Neuronal stem cell (in vitro differentiated cells): ENCODE measurements at regions not wholly inside any gene's neighbourhood (a gene's known extent, or its start where the extent isn't known, plus 50 kb on each side); places are given as distances from the start of the nearest gene placed in this dataset.

ENCODE experiments used
- DNase-seq: peaks from one replicate; pipeline ENCODE4 v3.0.0-alpha.2; 2013; ENCODE audit warnings: low spot score
- H2AFZ ChIP-seq: one replicate; pipeline ENCODE4 v1.6.1; 2013; ENCODE audit warnings: mild to moderate bottlenecking, low read length, inconsistent platforms
- H2AK5ac ChIP-seq: 2 replicates; pipeline ENCODE4 v1.6.1; 2013; ENCODE audit warnings: low read depth, mild to moderate bottlenecking, inconsistent platforms, low read length, moderate library complexity, mixed read lengths
- H2BK120ac ChIP-seq: 2 replicates; pipeline ENCODE4 v1.6.1; 2013; ENCODE audit warnings: low read depth, mild to moderate bottlenecking, inconsistent platforms, low read length, moderate library complexity, mixed read lengths
- H2BK12ac ChIP-seq: one replicate; pipeline ENCODE4 v1.6.1; 2013; ENCODE audit warnings: low read length, inconsistent platforms
- H2BK15ac ChIP-seq: 2 replicates; pipeline ENCODE4 v1.6.1; 2013; ENCODE audit warnings: mild to moderate bottlenecking, low read length, inconsistent platforms, mixed read lengths
- H2BK5ac ChIP-seq: one replicate; pipeline ENCODE4 v1.6.1; 2013; ENCODE audit warnings: inconsistent platforms, mild to moderate bottlenecking, low read length, moderate library complexity
- H3K14ac ChIP-seq: one replicate; pipeline ENCODE4 v1.6.1; 2013; ENCODE audit warnings: low read length, inconsistent platforms
- H3K18ac ChIP-seq: 2 replicates; pipeline ENCODE4 v1.6.1; 2013; ENCODE audit warnings: low read length, inconsistent platforms
- H3K23ac ChIP-seq: 2 replicates; pipeline ENCODE4 v1.6.1; 2013; ENCODE audit warnings: low read depth, mild to moderate bottlenecking, mixed read lengths, low read length, inconsistent platforms; ENCODE audit not compliant: poor library complexity
- H3K27ac ChIP-seq: replicated peaks from 3 replicates; pipeline ENCODE4 v1.5.1; 2013; ENCODE audit warnings: low read length, inconsistent platforms
- H3K27me3 ChIP-seq, 3 experiments: 2 replicates each; pipeline ENCODE4 v1.6.1; 2013; ENCODE audit warnings: low read length in 3 of 3, mild to moderate bottlenecking in 2 of 3, inconsistent platforms in 1 of 3, low read depth in 1 of 3, mixed read lengths in 1 of 3, moderate library complexity in 1 of 3; ENCODE audit not compliant: control insufficient read depth in 3 of 3, insufficient read depth in 3 of 3
- H3K36me3 ChIP-seq, 2 donors: replicated peaks in 1 of 2; 2 replicates each; pipeline ENCODE4 v1.6.1; 2013; ENCODE audit warnings: low read length in 2 of 2; ENCODE audit not compliant: control insufficient read depth in 2 of 2, insufficient read depth in 2 of 2
- H3K4ac ChIP-seq: 2 replicates; pipeline ENCODE4 v1.6.1; 2013; ENCODE audit warnings: inconsistent platforms, mild to moderate bottlenecking, low read length, moderate library complexity
- H3K4me1 ChIP-seq, 2 donors: 1 replicate in 1 of 2; 2 replicates in 1 of 2; pipeline ENCODE4 v1.6.1; 2013; ENCODE audit warnings: low read length in 2 of 2, low read depth in 1 of 2; ENCODE audit not compliant: control insufficient read depth in 2 of 2, insufficient read depth in 1 of 2
- H3K4me2 ChIP-seq: one replicate; pipeline ENCODE4 v1.6.1; 2013; ENCODE audit warnings: mild to moderate bottlenecking, low read length, inconsistent platforms; ENCODE audit not compliant: insufficient read depth, poor library complexity, severe bottlenecking
- H3K4me3 ChIP-seq, 2 donors: 2 replicates each; pipeline ENCODE4 v1.5.1; 2013; ENCODE audit warnings: low read length in 2 of 2, mild to moderate bottlenecking in 2 of 2, inconsistent platforms in 1 of 2, moderate library complexity in 1 of 2
- H3K79me1 ChIP-seq: one replicate; pipeline ENCODE4 v1.6.1; 2013; ENCODE audit warnings: low read depth, mild to moderate bottlenecking, inconsistent platforms, low read length, moderate library complexity
- H3K9ac ChIP-seq: one replicate; pipeline ENCODE4 v1.6.1; 2013; ENCODE audit warnings: mild to moderate bottlenecking, low read depth, low read length, inconsistent platforms; ENCODE audit not compliant: poor library complexity
- H3K9me3 ChIP-seq, 2 donors: replicated peaks in 1 of 2; 2 replicates each; pipeline versions ENCODE3 to v1.6.1; 2013; ENCODE audit warnings: low read length in 2 of 2, mild to moderate bottlenecking in 2 of 2, inconsistent platforms in 1 of 2, low read depth in 1 of 2, mixed read lengths in 1 of 2, moderate library complexity in 1 of 2; ENCODE audit not compliant: control insufficient read depth in 2 of 2, insufficient read depth in 1 of 2
- H4K8ac ChIP-seq: one replicate; pipeline ENCODE4 v1.6.1; 2013; ENCODE audit warnings: low read depth, mild to moderate bottlenecking, inconsistent platforms, low read length, moderate library complexity
- H4K91ac ChIP-seq: one replicate; pipeline ENCODE4 v1.6.1; 2013; ENCODE audit warnings: low read length, low read depth, mild to moderate bottlenecking, inconsistent platforms; ENCODE audit not compliant: poor library complexity
- WGBS, 2 donors: extraction: QIAGEN DNeasy Blood & Tissue Kit; methylation state at CpG; one replicate each; pipeline ENCODE4 v1.1.7; 2013; ENCODE audit warnings: missing lambda C conversion rate in 2 of 2, mixed read lengths in 1 of 2; ENCODE audit not compliant: insufficient read length in 2 of 2, insufficient replicate concordance in 1 of 2; ENCODE audit errors: extremely low coverage in 2 of 2; 5-methylcytosine and 5-hydroxymethylcytosine counted together

GRCh38 chr5:30736669-30737068 is 456.8 kb upstream of the CDH6 start:
- H3K27me3 ChIP-seq: no peaks in the 10 kb centered on the region

DNA sequence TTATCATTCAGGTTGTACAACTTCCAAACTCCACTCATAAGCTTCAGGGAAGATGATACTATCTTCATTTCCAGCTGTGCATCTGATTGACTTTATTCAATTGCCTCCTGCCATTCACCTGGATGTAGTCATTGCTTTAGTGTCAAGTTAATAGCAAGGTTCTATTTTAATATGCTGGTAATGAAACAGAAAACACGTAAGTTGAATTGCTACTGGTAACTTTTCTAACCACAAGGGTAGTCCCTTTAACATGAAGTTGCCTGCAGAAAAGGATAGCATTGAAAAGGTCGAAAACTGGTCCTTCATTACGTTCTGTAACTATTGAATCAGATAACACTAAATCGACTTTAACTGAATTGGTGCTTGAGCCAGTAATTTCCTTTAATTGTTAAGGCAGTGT is 459.4 kb upstream of the CDH6 start:
- Histone ChIP-seq H3K4me1 (peaks cover 3% of the 10 kb centered on the region in 2 donors), H2BK12ac (no peak overlapping the region), H3K79me1 (no peaks in the 10 kb centered on the region), H3K18ac (no peak overlapping the region), H4K91ac (no peak overlapping the region), H2AK5ac (no peak overlapping the region), H3K9me3 (peaks cover 0 to 4% of the 10 kb centered on the region in 2 donors), H3K4me3 (no peak overlapping the region), H4K8ac (no peak overlapping the region), H2BK120ac (no peak overlapping the region), H3K27me3 (no peaks in the 10 kb centered on the region), H3K4me2 (no peak overlapping the region), H3K36me3 (no peaks in the 10 kb centered on the region), H2BK15ac (no peak overlapping the region), H2BK5ac (no peak overlapping the region), H3K9ac (no peak overlapping the region), H3K23ac (no peak overlapping the region), H3K14ac (no peak overlapping the region), H2AFZ (no peak overlapping the region), H3K4ac (no peak overlapping the region), H3K27ac (no peak overlapping the region)
- WGBS, 2 donors: no CpG with 5 or more reads among the region's 4 CpGs
- no peak for DNase-seq

More at GRCh38 chr5:30736669-30737068, 456.8 kb upstream of the CDH6 start:
- Histone ChIP-seq H3K9me3 (peaks cover 0 to 4% of the 10 kb centered on the region in 2 donors), H3K36me3 (no peaks in the 10 kb centered on the region), H3K14ac (no peak overlapping the region), H2BK15ac (no peak overlapping the region), H2AK5ac (no peak overlapping the region), H3K18ac (no peak overlapping the region), H3K23ac (no peak overlapping the region), H2BK120ac (no peak overlapping the region), H3K4me1 (peaks cover 3% of the 10 kb centered on the region in 2 donors), H4K8ac (no peak overlapping the region), H3K4me3 (no peak overlapping the region), H3K4me2 (no peak overlapping the region), H3K9ac (no peak overlapping the region), H3K4ac (no peak overlapping the region), H2BK12ac (no peak overlapping the region), H3K27ac (no peak overlapping the region), H2BK5ac (no peak overlapping the region), H3K79me1 (no peaks in the 10 kb centered on the region), H2AFZ (no peak overlapping the region), H4K91ac (no peak overlapping the region)
- no peak for DNase-seq

- Histone ChIP-seq H3K36me3 (no peaks in the 10 kb centered on the region), H3K18ac (no peak overlapping the region), H2BK120ac (no peak overlapping the region), H3K27me3 (no peaks in the 10 kb centered on the region), H3K4me2 (no peak overlapping the region), H3K4ac (no peak overlapping the region), H3K9ac (no peak overlapping the region), H4K91ac (no peak overlapping the region), H3K27ac (no peak overlapping the region), H3K23ac (no peak overlapping the region), H2AFZ (no peak overlapping the region), H2BK5ac (no peak overlapping the region), H3K14ac (no peak overlapping the region), H2AK5ac (no peak overlapping the region), H4K8ac (no peak overlapping the region), H2BK12ac (no peak overlapping the region), H3K4me1 (peaks cover 3 to 4% of the 10 kb centered on the region in 2 donors), H3K9me3 (no peaks in the 10 kb centered on the region), H3K4me3 (no peak overlapping the region), H2BK15ac (no peak overlapping the region), H3K79me1 (no peaks in the 10 kb centered on the region)
- WGBS, 2 donors: no CpG with 5 or more reads among the region's 1 CpG
- DNase-seq: no peak
These were observed 468.4 kb upstream of the CDH6 start for GRCh38 chr5:30725073-30725472.

GRCh38 chr5:30698217-30698616 is 495.3 kb upstream of the CDH6 start:
- Histone ChIP-seq H4K8ac (no peak overlapping the region), H3K4me3 (no peak overlapping the region), H2BK15ac (no peak overlapping the region), H3K4me2 (no peak overlapping the region), H2BK5ac (no peak overlapping the region), H3K79me1 (no peaks in the 10 kb centered on the region), H3K18ac (no peak overlapping the region), H4K91ac (no peak overlapping the region), H3K27ac (no peak overlapping the region), H3K14ac (no peak overlapping the region), H3K27me3 (no peaks in the 10 kb centered on the region), H3K4ac (no peak overlapping the region), H2AK5ac (no peak overlapping the region), H3K23ac (no peak overlapping the region), H3K4me1 (no peaks in the 10 kb centered on the region), H2BK12ac (no peak overlapping the region), H3K9ac (no peak overlapping the region), H2BK120ac (no peak overlapping the region), H3K9me3 (peaks cover 3% of the 10 kb centered on the region in 2 donors), H2AFZ (no peak overlapping the region), H3K36me3 (no peaks in the 10 kb centered on the region)
- DNase-seq: no peak
- WGBS, 2 donors: no CpG with 5 or more reads among the region's 4 CpGs
